RCC 7860 (cell line): ENCODE measurements at regions not wholly inside any gene's neighbourhood (a gene's known extent, or its start where the extent isn't known, plus 50 kb on each side); places are given as distances from the start of the nearest gene placed in this dataset.

ENCODE experiments used
- DNase-seq: peaks from one replicate; pipeline ENCODE4 v3.0.0-alpha.2; 2015; ENCODE audit warnings: low spot score
- FAIRE-seq: peaks from 2 replicates; lab custom pipeline; 2012; peaks lifted over from hg19 to GRCh38; lab: Jason Lieb, UNC

DNA sequence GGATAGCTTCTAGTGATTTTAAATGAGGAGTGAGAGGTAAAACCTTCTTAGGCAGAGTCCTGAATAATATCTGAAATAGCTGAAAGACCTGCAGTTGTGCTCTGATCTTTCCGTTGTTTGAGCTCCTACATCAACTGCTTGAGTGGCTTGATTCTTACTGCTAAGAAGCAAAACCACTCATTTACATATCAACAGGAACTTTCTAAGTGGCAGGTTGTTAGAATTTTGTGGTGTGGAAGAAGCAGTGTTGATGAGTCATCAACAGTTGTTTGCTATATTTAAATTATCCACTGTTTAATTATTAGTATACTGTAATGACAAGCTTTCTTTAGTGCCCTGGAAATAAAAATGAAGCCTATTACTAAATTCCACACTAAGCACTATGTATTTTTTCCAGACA, 689.5 kb downstream of the DNAJB9 start:
- DNase-seq: no peak
- FAIRE-seq: no peak

DNA sequence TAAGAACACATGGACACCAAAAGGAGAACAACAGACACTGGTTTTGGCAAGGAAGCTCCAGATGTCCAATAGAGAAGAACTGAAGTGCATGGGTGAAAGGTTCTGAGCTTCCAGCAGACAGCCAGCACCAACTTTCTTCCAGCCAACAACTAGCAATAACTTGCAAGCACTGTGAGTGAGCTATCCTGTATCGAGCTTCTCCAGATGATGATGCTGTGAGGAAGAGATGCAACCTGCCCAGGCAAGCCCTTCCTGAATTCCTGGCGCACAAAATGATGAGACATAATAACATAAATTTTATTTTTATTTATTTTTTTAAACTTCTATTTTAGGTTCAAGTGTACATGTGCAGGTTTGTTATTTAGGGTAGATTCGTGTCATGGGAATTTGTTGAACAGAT, 692.1 kb downstream of the DNAJB9 start:
- FAIRE-seq: no peak

GRCh38 chr7:109266610-109267009, 696.9 kb downstream of the DNAJB9 start:
- DNase-seq (no peak), FAIRE-seq (no peak)

More for the DNA sequence above, 692.1 kb downstream of the DNAJB9 start:
- DNase-seq: no peak

- DNase-seq (no peak), FAIRE-seq (no peak)
Observed at GRCh38 chr7:109276348-109276747, 706.7 kb downstream of the DNAJB9 start.

DNA sequence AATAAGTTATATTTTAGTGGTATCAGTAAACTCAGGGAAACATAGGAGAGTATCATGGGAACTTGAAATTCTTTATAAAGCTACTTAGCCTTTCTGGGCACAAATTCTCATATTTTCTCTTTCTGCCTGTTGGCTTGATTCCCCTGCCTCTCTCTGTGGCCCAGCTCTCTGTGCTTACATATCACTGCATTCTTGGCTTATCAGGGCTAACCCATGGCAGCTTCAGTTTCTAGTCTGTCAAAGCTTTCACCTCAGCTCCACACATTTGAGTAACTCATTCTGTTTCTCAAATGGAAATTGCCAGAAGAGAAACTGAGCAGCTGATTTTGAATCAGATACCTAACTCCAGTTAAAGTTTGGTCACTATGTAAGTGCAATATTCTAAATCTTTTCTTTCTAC, 713.1 kb downstream of the DNAJB9 start:
- no peak for FAIRE-seq
- no peak for DNase-seq

DNA sequence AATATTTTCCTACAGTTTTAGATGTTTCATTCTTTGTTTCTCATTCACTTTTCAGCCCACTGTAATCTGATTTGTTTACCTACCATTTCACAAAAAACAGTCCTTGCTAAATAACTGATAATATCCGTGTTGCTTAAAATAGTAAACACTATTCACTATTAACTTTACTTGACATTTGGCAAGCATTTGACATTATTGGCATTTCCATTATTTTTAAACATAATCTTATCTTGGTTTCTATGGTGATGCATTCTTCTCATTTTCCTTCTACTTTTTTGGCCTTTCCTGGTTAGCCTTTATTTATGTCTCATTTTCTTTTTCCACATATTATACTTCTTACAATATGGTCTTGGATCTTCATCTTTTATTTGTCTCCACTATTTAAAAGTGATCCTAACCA, 715.3 kb downstream of the DNAJB9 start:
- DNase-seq (no peak), FAIRE-seq (no peak)

- FAIRE-seq (no peak), DNase-seq (no peak)
Observed at GRCh38 chr7:109295158-109295557, 725.5 kb downstream of the DNAJB9 start.

GRCh38 chr7:109308816-109309215, 739.1 kb downstream of the DNAJB9 start:
- DNase-seq (no peak), FAIRE-seq (no peak)

DNA sequence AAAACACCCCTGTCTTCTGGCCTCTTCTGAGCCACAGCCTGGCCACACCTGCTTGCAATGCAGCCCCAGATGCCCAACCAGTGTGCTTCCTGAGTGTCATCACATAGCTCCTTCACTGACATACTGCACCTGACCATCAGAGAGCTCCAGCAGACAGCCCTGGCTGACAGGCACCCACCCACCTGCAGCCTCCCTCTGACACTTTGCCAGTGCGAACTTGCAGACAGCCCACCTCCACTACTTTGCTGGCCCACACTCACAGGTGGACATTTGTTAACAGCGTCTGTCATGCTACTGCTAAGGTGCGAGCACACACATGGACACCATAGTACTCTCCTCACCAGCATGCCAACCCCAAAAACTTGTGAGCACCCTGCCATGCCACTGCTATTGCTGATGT, 740.1 kb downstream of the DNAJB9 start:
- no peak for FAIRE-seq
- no peak for DNase-seq

- DNase-seq (no peak), FAIRE-seq (no peak)
Observed at GRCh38 chr7:109318136-109318535, 748.5 kb downstream of the DNAJB9 start.

- DNase-seq (no peak), FAIRE-seq (no peak)
Observed at GRCh38 chr7:109322833-109323232, 753.2 kb downstream of the DNAJB9 start.

- FAIRE-seq: no peak
- no peak for DNase-seq
Observed at GRCh38 chr7:109331423-109331822, 761.7 kb downstream of the DNAJB9 start.

DNA sequence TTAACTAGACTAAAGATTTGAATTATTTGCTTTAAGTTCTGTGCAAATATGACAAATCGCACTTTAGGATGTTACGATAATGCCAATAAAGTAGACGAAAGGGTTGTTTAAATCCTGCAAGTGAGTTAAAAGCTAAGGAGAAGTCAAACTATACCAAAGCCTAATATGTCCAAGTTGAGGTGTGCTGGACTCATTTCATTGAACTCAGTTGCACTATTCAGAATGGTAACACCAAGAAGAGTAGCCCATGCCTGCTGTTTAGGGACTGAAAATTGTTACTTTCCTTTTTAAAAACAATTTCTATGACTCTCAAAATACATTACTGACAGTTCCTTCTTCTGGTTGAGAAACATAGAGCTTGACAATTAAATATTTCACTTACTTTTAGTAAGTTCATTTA, 766.3 kb downstream of the DNAJB9 start:
- no peak for FAIRE-seq

DNA sequence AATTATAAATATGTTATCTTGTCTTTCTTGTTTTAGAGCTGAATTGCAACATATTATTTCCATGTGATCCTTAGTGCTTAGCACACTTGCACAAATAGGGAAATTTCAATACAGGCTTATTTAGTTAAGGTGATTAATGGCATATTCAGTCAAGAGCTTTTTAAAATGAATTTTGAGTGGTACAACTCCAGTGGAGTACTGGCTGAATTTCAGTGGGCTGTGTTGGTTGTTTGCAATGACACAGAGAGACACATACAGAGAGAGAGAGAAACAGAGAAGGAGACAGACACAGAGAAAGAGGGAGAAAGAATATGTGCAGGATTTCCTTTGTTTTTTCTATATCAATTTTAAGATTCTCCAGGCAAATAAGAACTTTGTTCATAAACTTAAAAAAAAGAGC, 766.9 kb downstream of the DNAJB9 start:
- DNase-seq (no peak), FAIRE-seq (no peak)

More for the DNA sequence above, 766.3 kb downstream of the DNAJB9 start:
- no peak for DNase-seq

DNA sequence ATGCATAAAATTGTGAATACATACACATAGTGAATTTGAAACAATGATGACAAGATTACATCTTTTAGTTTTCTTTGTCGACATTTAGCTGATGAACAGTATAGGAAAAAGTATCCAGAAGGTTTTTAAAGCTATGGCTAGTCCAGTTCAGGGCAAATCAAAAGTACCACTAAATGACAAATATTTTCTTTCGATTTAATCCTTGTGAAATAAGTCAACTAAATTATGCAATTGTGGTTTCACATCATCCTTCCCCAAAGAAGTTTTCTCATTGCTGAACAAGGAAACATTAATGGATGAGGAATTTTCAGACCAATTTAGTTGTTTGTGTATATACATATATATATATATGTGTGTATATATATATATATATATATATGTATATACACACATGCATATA, 774.0 kb downstream of the DNAJB9 start:
- FAIRE-seq (no peak), DNase-seq (no peak)

DNA sequence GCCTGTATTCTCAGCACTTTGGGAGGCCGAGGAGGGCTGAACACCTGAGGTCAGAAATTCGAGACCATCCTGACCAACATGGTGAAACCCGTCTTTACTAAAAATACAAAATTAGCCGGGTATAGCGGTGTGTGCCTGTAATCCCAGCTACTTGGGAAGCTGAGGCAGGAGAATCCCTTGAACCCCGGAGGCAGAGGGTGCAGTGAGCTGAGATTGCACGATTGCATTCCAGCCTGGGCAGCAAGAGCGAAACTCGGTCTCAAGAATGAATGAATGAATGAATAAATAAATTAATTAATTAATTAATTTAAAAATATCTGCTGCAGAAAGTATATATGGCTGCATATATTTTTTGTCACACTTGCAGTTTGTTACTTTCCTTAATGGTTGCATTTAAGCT, 781.8 kb downstream of the DNAJB9 start:
- DNase-seq (no peak), FAIRE-seq (no peak)

- DNase-seq: no peak
- no peak for FAIRE-seq
Observed at GRCh38 chr7:109354000-109354399, 784.3 kb downstream of the DNAJB9 start.

GRCh38 chr7:109354552-109354951, 784.9 kb downstream of the DNAJB9 start:
- FAIRE-seq (peak; percentile 66), DNase-seq (no peak)

- DNase-seq (no peak), FAIRE-seq (no peak)
Observed at GRCh38 chr7:109375823-109376222, 806.1 kb downstream of the DNAJB9 start.

DNA sequence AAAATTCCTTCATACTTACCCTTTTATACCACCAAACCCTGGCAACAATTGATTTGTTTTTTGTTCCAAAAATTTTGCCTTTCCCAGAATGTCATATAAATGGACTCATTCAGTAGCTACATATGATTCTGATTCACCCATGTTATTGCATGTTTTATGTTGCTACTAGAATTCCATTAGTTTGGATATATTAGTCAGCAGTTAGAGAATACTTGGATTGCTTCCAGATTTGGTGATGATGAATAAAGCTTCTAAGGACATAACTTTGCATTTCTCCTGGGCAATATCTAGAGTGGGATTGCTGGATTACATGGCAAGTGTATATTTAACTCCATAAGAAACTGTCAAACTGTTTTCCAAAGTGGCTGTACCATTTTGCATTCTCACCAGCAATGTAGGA, 806.9 kb downstream of the DNAJB9 start:
- FAIRE-seq (no peak), DNase-seq (no peak)

GRCh38 chr7:109377076-109377884, 807.6 kb downstream of the DNAJB9 start:
- FAIRE-seq (no peak), DNase-seq (no peak)

GRCh38 chr7:109386959-109387358, 817.3 kb downstream of the DNAJB9 start:
- FAIRE-seq (no peak), DNase-seq (no peak)

- no peak for FAIRE-seq
Observed at GRCh38 chr7:109387530-109387929, 817.9 kb downstream of the DNAJB9 start.

More at GRCh38 chr7:109387530-109387929, 817.9 kb downstream of the DNAJB9 start:
- no peak for DNase-seq
